Neural progenitor cell (in vitro differentiated cells): ENCODE measurements at regions not wholly inside any gene's neighbourhood (a gene's known extent, or its start where the extent isn't known, plus 50 kb on each side); places are given as distances from the start of the nearest gene placed in this dataset.
"Not testable (repeated sequence)": the region's sequence is repeated elsewhere in the genome, so short reads cannot be mapped to it uniquely, and the experiment has no call there.

Experiments
- DNase-seq: peaks from one replicate; pipeline ENCODE4 v3.0.0-alpha.2; 2016; ENCODE audit warnings: low spot score
- H2AFZ ChIP-seq: fragments of 200-600 bp; sonication (generic); replicated peaks from 2 replicates; pipeline ENCODE4 v1.6.1; 2016; ENCODE audit warnings: antibody characterized with exemption
- H3F3A ChIP-seq: fragments of 200-600 bp; sonication (generic); 2 replicates; pipeline ENCODE4 v1.6.1; 2016; ENCODE audit warnings: antibody characterized with exemption, low read depth
- H3K27ac ChIP-seq: fragments of 200-600 bp; sonication (generic); 2 replicates; pipeline ENCODE4 v1.5.1; 2016; ENCODE audit warnings: mild to moderate bottlenecking
- H3K27me3 ChIP-seq: fragments of 200-600 bp; sonication (generic); 2 replicates; pipeline ENCODE4 v1.6.1; 2016; ENCODE audit warnings: mild to moderate bottlenecking, moderate library complexity
- H3K36me3 ChIP-seq: fragments of 200-600 bp; sonication (generic); 2 replicates; pipeline ENCODE4 v1.5.1; 2016
- H3K4me1 ChIP-seq: fragments of 200-600 bp; sonication (generic); 2 replicates; pipeline ENCODE4 v1.6.1; 2016; ENCODE audit warnings: mixed run types
- H3K4me2 ChIP-seq: fragments of 200-600 bp; sonication (generic); 2 replicates; pipeline ENCODE4 v1.6.1; 2016
- H3K4me3 ChIP-seq: fragments of 200-600 bp; sonication (generic); 2 replicates; pipeline ENCODE4 v1.5.1; 2016
- H3K79me2 ChIP-seq: fragments of 200-600 bp; sonication (generic); 2 replicates; pipeline ENCODE4 v1.6.1; 2016; ENCODE audit warnings: low read depth
- H3K9ac ChIP-seq: fragments of 200-600 bp; sonication (generic); 2 replicates; pipeline ENCODE4 v1.6.1; 2016
- H3K9me3 ChIP-seq: fragments of 200-600 bp; sonication (generic); 2 replicates; pipeline ENCODE4 v1.5.1; 2016; ENCODE audit warnings: low read depth
- H4K20me1 ChIP-seq: fragments of 200-600 bp; sonication (generic); 2 replicates; pipeline ENCODE4 v1.6.1; 2016; ENCODE audit warnings: low read depth
- H3K27ac Mint-ChIP-seq: 3 replicates; pipeline ENCODE4 v1.8.0; 2021; ENCODE audit warnings: mixed read lengths
- H3K27me3 Mint-ChIP-seq: 2 replicates; pipeline ENCODE4 v1.8.0; 2022; ENCODE audit warnings: low read depth, mild to moderate bottlenecking, inconsistent platforms, moderate library complexity, mixed read lengths; ENCODE audit not compliant: insufficient read depth
- H3K36me3 Mint-ChIP-seq: 3 replicates; pipeline ENCODE4 v1.8.0; 2021; ENCODE audit warnings: mixed read lengths
- H3K4me1 Mint-ChIP-seq: 3 replicates; pipeline ENCODE4 v1.8.0; 2021; ENCODE audit warnings: mixed read lengths
- H3K4me3 Mint-ChIP-seq: 3 replicates; pipeline ENCODE4 v1.8.0; 2021; ENCODE audit warnings: mild to moderate bottlenecking, moderate library complexity, mixed read lengths
- H3K9me3 Mint-ChIP-seq: 3 replicates; pipeline ENCODE4 v1.8.0; 2020; ENCODE audit warnings: mixed read lengths
- EZH2 ChIP-seq: fragments of 200-600 bp; sonication (generic); IDR thresholded peaks from 2 replicates; pipeline ENCODE4 v1.6.1; 2017; ENCODE audit warnings: antibody characterized with exemption, mild to moderate bottlenecking, moderate library complexity
- EZH2phosphoT487 ChIP-seq: fragments of 200-600 bp; sonication (generic); IDR thresholded peaks from 2 replicates; pipeline ENCODE4 v1.6.1; 2017; ENCODE audit warnings: antibody characterized with exemption
- TF ChIP-seq, protein P1 (sequence below): fragments of 200-600 bp; sonication (generic); IDR thresholded peaks from 2 replicates; pipeline ENCODE4 v1.5.1; 2017; ENCODE audit warnings: antibody characterized with exemption, mild to moderate bottlenecking

GRCh38 chr9:26665666-26666065 is 226.9 kb downstream of the CAAP1 start:
- TF ChIP-seq EZH2phosphoT487 (no peak), EZH2 (no peak)
- TF ChIP-seq, protein P1, sequence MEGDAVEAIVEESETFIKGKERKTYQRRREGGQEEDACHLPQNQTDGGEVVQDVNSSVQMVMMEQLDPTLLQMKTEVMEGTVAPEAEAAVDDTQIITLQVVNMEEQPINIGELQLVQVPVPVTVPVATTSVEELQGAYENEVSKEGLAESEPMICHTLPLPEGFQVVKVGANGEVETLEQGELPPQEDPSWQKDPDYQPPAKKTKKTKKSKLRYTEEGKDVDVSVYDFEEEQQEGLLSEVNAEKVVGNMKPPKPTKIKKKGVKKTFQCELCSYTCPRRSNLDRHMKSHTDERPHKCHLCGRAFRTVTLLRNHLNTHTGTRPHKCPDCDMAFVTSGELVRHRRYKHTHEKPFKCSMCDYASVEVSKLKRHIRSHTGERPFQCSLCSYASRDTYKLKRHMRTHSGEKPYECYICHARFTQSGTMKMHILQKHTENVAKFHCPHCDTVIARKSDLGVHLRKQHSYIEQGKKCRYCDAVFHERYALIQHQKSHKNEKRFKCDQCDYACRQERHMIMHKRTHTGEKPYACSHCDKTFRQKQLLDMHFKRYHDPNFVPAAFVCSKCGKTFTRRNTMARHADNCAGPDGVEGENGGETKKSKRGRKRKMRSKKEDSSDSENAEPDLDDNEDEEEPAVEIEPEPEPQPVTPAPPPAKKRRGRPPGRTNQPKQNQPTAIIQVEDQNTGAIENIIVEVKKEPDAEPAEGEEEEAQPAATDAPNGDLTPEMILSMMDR: no peak
- H3K9me3 Mint-ChIP-seq: peaks cover 14% of the 10 kb centered on the region

DNA sequence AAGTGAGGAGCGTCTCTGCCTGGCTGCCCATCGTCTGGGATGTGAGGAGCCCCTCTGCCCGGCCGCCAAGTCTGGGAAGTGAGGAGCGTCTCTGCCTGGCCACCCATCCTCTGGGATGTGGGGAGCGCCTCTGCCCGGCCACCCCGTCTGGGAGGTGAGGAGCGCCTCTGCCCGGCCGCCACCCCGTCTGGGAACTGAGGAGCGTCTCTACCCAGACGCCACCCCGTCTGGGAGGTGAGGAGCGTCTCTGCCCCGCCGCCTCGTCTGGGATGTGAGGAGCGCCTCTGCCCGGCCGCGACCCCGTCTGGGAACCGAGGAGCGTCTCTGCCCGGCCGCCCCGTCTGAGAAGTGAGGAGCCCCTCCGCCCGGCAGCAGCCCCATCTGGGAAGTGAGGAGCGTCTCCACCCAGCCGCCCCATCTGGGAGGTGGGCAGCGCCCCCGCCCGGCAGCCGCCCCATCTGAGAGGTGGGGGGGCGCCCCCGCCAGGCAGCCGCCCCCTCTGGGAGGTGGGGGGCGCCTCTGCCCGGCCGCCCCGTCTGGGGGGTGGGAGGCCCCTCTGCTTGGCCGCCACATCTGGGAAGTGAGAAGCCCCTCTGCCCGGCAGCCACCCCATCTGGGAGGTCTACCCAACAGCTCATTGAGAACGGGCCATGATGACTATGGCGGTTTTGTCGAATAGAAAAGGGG is 228.4 kb downstream of the CAAP1 start:
- not testable (repeated sequence) for H3K27me3 Mint-ChIP-seq, H3K27me3 ChIP-seq, H3K36me3 ChIP-seq, H3K27ac ChIP-seq, DNase-seq, H3K4me2 ChIP-seq, H3K9ac ChIP-seq, H4K20me1 ChIP-seq, H3K4me1 ChIP-seq, H3F3A ChIP-seq, H2AFZ ChIP-seq, H3K36me3 Mint-ChIP-seq, H3K4me3 ChIP-seq, H3K27ac Mint-ChIP-seq, H3K4me3 Mint-ChIP-seq, H3K9me3 ChIP-seq, H3K79me2 ChIP-seq
- Mint-ChIP-seq H3K4me1 (peaks cover 13% of the 10 kb centered on the region), H3K9me3 (peaks cover 14% of the 10 kb centered on the region)

More at GRCh38 chr9:26665666-26666065, 226.9 kb downstream of the CAAP1 start:
- Histone ChIP-seq H3K4me2 (no peak overlapping the region), H3K27ac (no peak overlapping the region), H3F3A (no peaks in the 10 kb centered on the region), H3K4me3 (no peak overlapping the region), H3K9ac (no peak overlapping the region), H4K20me1 (no peaks in the 10 kb centered on the region), H3K4me1 (peaks cover 22% of the 10 kb centered on the region), H3K27me3 (no peaks in the 10 kb centered on the region), H3K36me3 (no peaks in the 10 kb centered on the region), H2AFZ (no peak overlapping the region), H3K79me2 (no peaks in the 10 kb centered on the region), H3K9me3 (no peaks in the 10 kb centered on the region)
- no peaks in the 10 kb centered on the region for H3K27me3 Mint-ChIP-seq
- H3K27ac Mint-ChIP-seq: no peak overlapping the region
- DNase-seq: no peak
- H3K4me1 Mint-ChIP-seq: peaks cover 27% of the 10 kb centered on the region
- no peak overlapping the region for H3K4me3 Mint-ChIP-seq
- no peaks in the 10 kb centered on the region for H3K36me3 Mint-ChIP-seq

GRCh38 chr9:26662476-26662875 is 230.1 kb downstream of the CAAP1 start:
- peaks cover 18% of the 10 kb centered on the region for H3K4me1 Mint-ChIP-seq
- Histone ChIP-seq H3K36me3 (no peaks in the 10 kb centered on the region), H3K4me3 (no peak overlapping the region), H3F3A (no peaks in the 10 kb centered on the region), H4K20me1 (no peaks in the 10 kb centered on the region), H3K9ac (no peak overlapping the region), H3K4me1 (peaks cover 15% of the 10 kb centered on the region), H3K9me3 (no peaks in the 10 kb centered on the region), H2AFZ (no peak overlapping the region), H3K4me2 (no peak overlapping the region), H3K79me2 (no peaks in the 10 kb centered on the region), H3K27me3 (no peaks in the 10 kb centered on the region), H3K27ac (no peak overlapping the region)
- H3K36me3 Mint-ChIP-seq: no peaks in the 10 kb centered on the region
- DNase-seq: no peak
- no peak overlapping the region for H3K4me3 Mint-ChIP-seq
- H3K9me3 Mint-ChIP-seq: peaks cover 14% of the 10 kb centered on the region
- no peak overlapping the region for H3K27ac Mint-ChIP-seq
- TF ChIP-seq, protein P1: no peak
- no peak for TF ChIP-seq EZH2phosphoT487
- peaks cover 8% of the 10 kb centered on the region for H3K27me3 Mint-ChIP-seq

DNA sequence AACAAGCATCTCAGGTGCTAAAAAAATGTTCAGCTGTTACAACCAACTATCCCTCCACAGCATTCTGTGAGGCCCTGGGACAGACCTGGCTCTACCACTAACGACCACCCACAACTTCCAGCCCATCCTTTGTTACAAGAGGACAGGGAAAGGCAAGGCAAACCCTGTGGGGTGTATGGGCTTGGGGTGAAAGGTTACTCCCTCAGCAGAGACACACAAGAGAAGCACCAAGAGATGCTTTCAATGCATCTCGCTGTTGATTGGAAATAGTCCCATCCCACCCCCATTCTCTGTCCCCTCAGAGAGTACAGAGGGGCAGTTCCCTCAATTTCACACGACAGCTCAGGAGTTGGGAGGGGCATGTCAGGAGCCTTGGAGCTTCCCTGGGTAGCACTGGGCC is 234.1 kb downstream of the CAAP1 start:
- Histone ChIP-seq H3K4me3 (no peak overlapping the region), H3K27me3 (no peaks in the 10 kb centered on the region), H3K9ac (no peak overlapping the region), H3K9me3 (no peaks in the 10 kb centered on the region), H3K4me2 (peak overlapping the region; percentile 42), H2AFZ (no peak overlapping the region), H3K79me2 (no peaks in the 10 kb centered on the region), H3K36me3 (no peaks in the 10 kb centered on the region), H3K27ac (no peak overlapping the region), H4K20me1 (no peaks in the 10 kb centered on the region), H3K4me1 (peaks cover 29% of the 10 kb centered on the region), H3F3A (peaks cover 6% of the 10 kb centered on the region)
- no peaks in the 10 kb centered on the region for H3K36me3 Mint-ChIP-seq
- peaks cover 28% of the 10 kb centered on the region for H3K4me1 Mint-ChIP-seq
- DNase-seq: peak; percentile 67
- TF ChIP-seq EZH2phosphoT487 (no peak), EZH2 (no peak)
- TF ChIP-seq, protein P1: no peak
- peaks cover 10% of the 10 kb centered on the region for H3K9me3 Mint-ChIP-seq
- H3K27me3 Mint-ChIP-seq: peaks cover 8% of the 10 kb centered on the region
- H3K27ac Mint-ChIP-seq: no peak overlapping the region
- H3K4me3 Mint-ChIP-seq: no peak overlapping the region
